CD14-positive monocyte (primary cell): ENCODE measurements at regions not wholly inside any gene's neighbourhood (a gene's known extent, or its start where the extent isn't known, plus 50 kb on each side); places are given as distances from the start of the nearest gene placed in this dataset.

Experiments
- DNase-seq, 3 donors: peaks; one replicate each; pipeline ENCODE4 v3.0.0-alpha.2; 2011 to 2022
- H2AFZ ChIP-seq: 2 replicates; pipeline ENCODE4 v1.6.0; 2012; ENCODE audit warnings: mild to moderate bottlenecking, low read depth, low read length, inconsistent platforms; ENCODE audit not compliant: insufficient read depth, poor library complexity, severe bottlenecking
- H3K27ac ChIP-seq, 2 donors: 1 replicate in 1 of 2; 2 replicates in 1 of 2; pipeline ENCODE4 v1.5.1; 2012 to 2013; ENCODE audit warnings: low read length in 2 of 2, control low read depth in 1 of 2, inconsistent platforms in 1 of 2, low read depth in 1 of 2, mild to moderate bottlenecking in 1 of 2
- H3K27me3 ChIP-seq, 2 donors: one replicate each; pipeline versions ENCODE4 v1.6.0 to v1.6.1; 2011 to 2013; ENCODE audit warnings: low read length in 2 of 2; ENCODE audit not compliant: control insufficient read depth in 2 of 2, insufficient read depth in 2 of 2
- H3K36me3 ChIP-seq, 2 donors: replicated peaks in 1 of 2; 1 replicate in 1 of 2; 2 replicates in 1 of 2; pipeline versions ENCODE4 v1.5.1 to v1.6.1; 2012 to 2013; ENCODE audit warnings: low read length in 2 of 2, control low read depth in 1 of 2, inconsistent platforms in 1 of 2, mild to moderate bottlenecking in 1 of 2; ENCODE audit not compliant: insufficient read depth in 2 of 2, control insufficient read depth in 1 of 2
- H3K4me1 ChIP-seq, 2 donors: 1 replicate in 1 of 2; 2 replicates in 1 of 2; pipeline versions ENCODE4 v1.5.1 to v1.6.1; 2012 to 2013; ENCODE audit warnings: low read length in 2 of 2, control low read depth in 1 of 2, inconsistent platforms in 1 of 2, mild to moderate bottlenecking in 1 of 2, moderate library complexity in 1 of 2; ENCODE audit not compliant: insufficient read depth in 2 of 2, control insufficient read depth in 1 of 2
- H3K4me2 ChIP-seq: replicated peaks from 2 replicates; pipeline ENCODE3; 2012; ENCODE audit warnings: low read length, moderate library complexity, mild to moderate bottlenecking; ENCODE audit not compliant: poor library complexity, severe bottlenecking; ENCODE audit errors: extremely low read depth
- H3K4me3 ChIP-seq, 3 experiments: fragments of 200-600 bp in 1 of 3; sonication (generic) in 1 of 3; replicated peaks in 1 of 3; 1 replicate in 2 of 3; 2 replicates in 1 of 3; pipeline ENCODE4 v1.5.1; 2011 to 2013; ENCODE audit warnings: low read length in 3 of 3, mild to moderate bottlenecking in 3 of 3, control low read depth in 2 of 3, low read depth in 2 of 3, inconsistent platforms in 1 of 3, moderate library complexity in 1 of 3
- H3K79me2 ChIP-seq: 2 replicates; pipeline ENCODE4 v1.6.0; 2012; ENCODE audit warnings: mild to moderate bottlenecking, control low read depth, inconsistent platforms, low read length, moderate library complexity; ENCODE audit not compliant: insufficient read depth
- H3K9ac ChIP-seq: 2 replicates; pipeline ENCODE4 v1.6.0; 2017; ENCODE audit warnings: low read length, mild to moderate bottlenecking; ENCODE audit not compliant: insufficient read depth, poor library complexity, severe bottlenecking
- H3K9me3 ChIP-seq, 2 donors: replicated peaks in 1 of 2; 1 replicate in 1 of 2; 2 replicates in 1 of 2; pipeline versions ENCODE4 v1.5.1 to v1.6.1; 2012 to 2013; ENCODE audit warnings: low read length in 2 of 2, control low read depth in 1 of 2; ENCODE audit not compliant: control insufficient read depth in 1 of 2, insufficient read depth in 1 of 2
- H4K20me1 ChIP-seq: 2 replicates; pipeline ENCODE4 v1.6.0; 2012; ENCODE audit warnings: mild to moderate bottlenecking, low read length, control low read depth, moderate library complexity; ENCODE audit not compliant: insufficient read depth
- H3K27ac Mint-ChIP-seq, 7 donors: one replicate each; pipeline ENCODE4 v1.8.0; 2020; ENCODE audit warnings: mild to moderate bottlenecking in 7 of 7, mixed read lengths in 7 of 7, moderate library complexity in 6 of 7, inconsistent platforms in 2 of 7
- H3K27me3 Mint-ChIP-seq, 3 donors: one replicate each; pipeline ENCODE4 v1.8.0; 2021 to 2022; ENCODE audit warnings: low read depth in 3 of 3, mild to moderate bottlenecking in 3 of 3, mixed read lengths in 3 of 3, moderate library complexity in 3 of 3, inconsistent platforms in 1 of 3
- H3K36me3 Mint-ChIP-seq, 2 donors: one replicate each; pipeline ENCODE4 v1.8.0; 2020; ENCODE audit warnings: mixed read lengths in 2 of 2, inconsistent platforms in 1 of 2, mild to moderate bottlenecking in 1 of 2
- H3K4me1 Mint-ChIP-seq: one replicate; pipeline ENCODE4 v1.8.0; 2020; ENCODE audit warnings: mild to moderate bottlenecking, mixed read lengths
- H3K4me3 Mint-ChIP-seq, 2 donors: one replicate each; pipeline ENCODE4 v1.8.0; 2020; ENCODE audit warnings: mild to moderate bottlenecking in 2 of 2, mixed read lengths in 2 of 2, moderate library complexity in 1 of 2
- H3K9me3 Mint-ChIP-seq, 7 donors: one replicate each; pipeline ENCODE4 v1.8.0; 2020 to 2022; ENCODE audit warnings: mixed read lengths in 7 of 7, mild to moderate bottlenecking in 6 of 7, moderate library complexity in 6 of 7, inconsistent platforms in 2 of 7
- WGBS: methylation state at CpG from one replicate; pipeline ENCODE4 v1.1.5; 2013; ENCODE audit warnings: missing lambda C conversion rate; ENCODE audit not compliant: insufficient coverage; 5-methylcytosine and 5-hydroxymethylcytosine counted together
- intact Hi-C, 2 donors: fragments of 100-400 bp; cut with micrococcal nuclease; formaldehyde crosslinking; loops; one replicate each; pipeline versions ENCODE4 v1.15.0 to v1.15.1; 2023
- TF ChIP-seq, protein P1 (sequence below): fragments of 200-600 bp; IDR thresholded peaks from one replicate; pipeline ENCODE4 v1.8.0; 2022; ENCODE audit warnings: antibody characterized with exemption, mild to moderate bottlenecking

DNA sequence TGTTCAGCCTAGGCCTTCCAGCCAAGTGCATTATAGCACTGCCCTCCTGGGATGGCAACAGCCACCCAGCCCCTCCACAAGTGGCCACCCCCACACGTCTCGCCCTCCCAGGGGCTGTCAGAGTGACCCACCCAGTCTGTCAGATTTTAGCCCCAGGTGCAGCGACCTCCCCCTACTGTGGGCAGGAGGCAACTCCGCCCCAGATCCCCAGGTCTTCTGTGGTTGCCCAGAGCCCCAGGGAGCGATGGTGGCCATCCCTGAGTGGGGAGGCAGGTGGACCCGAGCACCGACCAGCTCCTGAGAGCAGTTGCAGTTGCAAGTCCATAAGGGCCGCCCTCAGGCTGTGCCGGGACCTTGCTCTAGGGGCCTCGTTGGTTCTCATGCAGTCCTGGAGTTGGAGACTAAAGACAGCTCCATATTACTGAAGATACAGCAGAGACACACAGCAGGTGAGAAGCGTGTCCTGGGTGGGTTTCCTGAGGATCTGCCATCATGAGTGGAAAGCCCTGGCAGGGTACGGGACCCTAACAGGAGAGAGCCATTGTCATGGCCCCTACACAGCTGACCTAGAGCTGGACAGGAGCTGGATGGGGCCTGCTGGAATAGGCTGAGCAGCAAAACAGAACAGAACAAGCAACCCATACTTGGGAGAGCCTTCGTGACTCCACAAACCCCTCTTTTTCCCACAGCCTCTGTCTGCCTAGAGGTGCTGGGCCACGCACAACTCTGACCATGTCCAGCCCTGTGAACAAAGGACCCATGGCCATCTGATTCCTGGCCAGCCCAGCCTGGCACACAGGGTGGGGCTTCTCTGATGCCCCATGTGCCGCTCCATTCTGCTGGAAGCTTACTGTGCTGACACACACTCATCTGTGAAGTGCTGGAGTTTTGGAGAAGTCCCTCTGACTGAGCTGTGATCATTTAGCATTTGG lies 110.3 kb upstream of the ALDH1A3 start:
- Histone ChIP-seq H2AFZ (no peak overlapping the region), H3K36me3 (no peaks in the 10 kb centered on the region), H3K9ac (no peak overlapping the region), H3K4me2 (no peak overlapping the region), H3K79me2 (no peaks in the 10 kb centered on the region), H3K9me3 (no peaks in the 10 kb centered on the region), H3K4me1 (no peaks in the 10 kb centered on the region), H3K27me3 (no peaks in the 10 kb centered on the region), H3K4me3 (no peak overlapping the region), H3K27ac (no peak overlapping the region), H4K20me1 (no peaks in the 10 kb centered on the region)
- DNase-seq = no peak
- Mint-ChIP-seq H3K9me3 (no peaks in the 10 kb centered on the region), H3K27ac (no peak overlapping the region), H3K4me3 (no peak overlapping the region), H3K4me1 (no peaks in the 10 kb centered on the region), H3K36me3 (no peaks in the 10 kb centered on the region), H3K27me3 (peaks cover 12 to 17% (median 17%) of the 10 kb centered on the region in 3 donors)
- WGBS = 91% methylated on average over 11 of the region's 15 CpGs
- TF ChIP-seq, protein P1, sequence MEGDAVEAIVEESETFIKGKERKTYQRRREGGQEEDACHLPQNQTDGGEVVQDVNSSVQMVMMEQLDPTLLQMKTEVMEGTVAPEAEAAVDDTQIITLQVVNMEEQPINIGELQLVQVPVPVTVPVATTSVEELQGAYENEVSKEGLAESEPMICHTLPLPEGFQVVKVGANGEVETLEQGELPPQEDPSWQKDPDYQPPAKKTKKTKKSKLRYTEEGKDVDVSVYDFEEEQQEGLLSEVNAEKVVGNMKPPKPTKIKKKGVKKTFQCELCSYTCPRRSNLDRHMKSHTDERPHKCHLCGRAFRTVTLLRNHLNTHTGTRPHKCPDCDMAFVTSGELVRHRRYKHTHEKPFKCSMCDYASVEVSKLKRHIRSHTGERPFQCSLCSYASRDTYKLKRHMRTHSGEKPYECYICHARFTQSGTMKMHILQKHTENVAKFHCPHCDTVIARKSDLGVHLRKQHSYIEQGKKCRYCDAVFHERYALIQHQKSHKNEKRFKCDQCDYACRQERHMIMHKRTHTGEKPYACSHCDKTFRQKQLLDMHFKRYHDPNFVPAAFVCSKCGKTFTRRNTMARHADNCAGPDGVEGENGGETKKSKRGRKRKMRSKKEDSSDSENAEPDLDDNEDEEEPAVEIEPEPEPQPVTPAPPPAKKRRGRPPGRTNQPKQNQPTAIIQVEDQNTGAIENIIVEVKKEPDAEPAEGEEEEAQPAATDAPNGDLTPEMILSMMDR = no peak
- intact Hi-C loops = no loop called here

DNA sequence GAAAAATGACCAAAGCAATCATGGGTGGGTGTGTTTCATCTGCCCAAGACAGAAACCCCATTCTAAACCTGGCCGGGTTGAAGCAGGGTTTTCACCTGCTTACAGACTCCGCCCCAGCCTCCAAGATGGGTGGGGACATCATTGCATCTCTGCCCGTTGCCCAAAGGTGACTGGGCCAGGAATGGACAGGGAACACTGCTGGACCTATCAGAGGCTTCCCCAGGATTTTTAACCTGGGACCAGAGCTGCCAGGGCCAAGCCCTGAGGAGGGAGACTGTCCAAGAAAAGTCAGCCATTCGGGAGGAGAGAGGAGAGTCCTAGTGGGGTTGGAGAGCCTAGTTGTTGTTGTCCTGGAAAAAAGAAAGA lies 109.7 kb upstream of the ALDH1A3 start:
- 94% methylated on average over 3 of the region's 4 CpGs for WGBS
- Histone ChIP-seq H3K4me2 (no peak overlapping the region), H3K4me3 (no peak overlapping the region), H3K4me1 (no peaks in the 10 kb centered on the region), H3K79me2 (no peaks in the 10 kb centered on the region), H4K20me1 (no peaks in the 10 kb centered on the region), H3K27me3 (no peaks in the 10 kb centered on the region), H3K36me3 (no peaks in the 10 kb centered on the region), H3K9ac (no peak overlapping the region), H2AFZ (no peak overlapping the region), H3K9me3 (no peaks in the 10 kb centered on the region), H3K27ac (no peak overlapping the region)
- H3K36me3 Mint-ChIP-seq = no peaks in the 10 kb centered on the region
- no peaks in the 10 kb centered on the region for H3K4me1 Mint-ChIP-seq
- peaks cover 9 to 16% (median 14%) of the 10 kb centered on the region in 3 donors for H3K27me3 Mint-ChIP-seq
- no peak overlapping the region for H3K4me3 Mint-ChIP-seq
- DNase-seq = no peak
- TF ChIP-seq, protein P1 = no peak
- peak overlapping the region in 1 of 7 donors; percentile 9 for H3K27ac Mint-ChIP-seq
- H3K9me3 Mint-ChIP-seq = peaks cover 0 to 1% (median 0%) of the 10 kb centered on the region in 7 donors
- intact Hi-C loops = no loop called here
